Right ventricle myocardium inferior (tissue), 1 donor: ENCODE measurements at regions not wholly inside any gene's neighbourhood (a gene's known extent, or its start where the extent isn't known, plus 50 kb on each side); places are given as distances from the start of the nearest gene placed in this dataset.
A peak's percentile ranks its signal among the peaks of the same experiment; 100 is the strongest.

Experiments used
- ATAC-seq: fragments of 200-7000 bp; cut with Tn5 transposase; one replicate; pipeline ENCODE4 v1.9.1; 2020; ENCODE audit warnings: mild to moderate bottlenecking, moderate library complexity
- DNase-seq: peaks from one replicate; pipeline ENCODE4 v3.0.0; 2021; ENCODE audit errors: missing footprints
- intact Hi-C: fragments of 100-400 bp; cut with DNase I; formaldehyde crosslinking; loops from one replicate; pipeline ENCODE4 v1.11.0; 2022
- donor health status: DM: no; HTN: yes; CAD: no; lungs with severe emphysema.

- DNase-seq (no peak), ATAC-seq (no peak)
- intact Hi-C loops, result no loop called here
These were observed 563.0 kb downstream of the SOX6 start for GRCh38 chr11:15793043-15793996.

GRCh38 chr11:15794361-15795150, 561.8 kb downstream of the SOX6 start:
- intact Hi-C loops, result no loop called here
- no peak for ATAC-seq

GRCh38 chr11:15795378-15795777, 561.0 kb downstream of the SOX6 start:
- ATAC-seq, result no peak
- DNase-seq, result no peak
- intact Hi-C loops, result no loop called here

More at GRCh38 chr11:15794361-15795150, 561.8 kb downstream of the SOX6 start:
- no peak for DNase-seq

- ATAC-seq, result peak; percentile 73
- intact Hi-C loops, result no loop called here
- peak; percentile 78 for DNase-seq
These were observed 556.1 kb downstream of the SOX6 start for GRCh38 chr11:15800111-15800800.

GRCh38 chr11:15801126-15801525, 555.2 kb downstream of the SOX6 start:
- ATAC-seq, result no peak
- no peak for DNase-seq
- intact Hi-C loops, result no loop called here

GRCh38 chr11:15801616-15802015, 554.7 kb downstream of the SOX6 start:
- no peak for DNase-seq
- ATAC-seq, result no peak
- intact Hi-C loops, result no loop called here

- intact Hi-C loops, result no loop called here
- DNase-seq (no peak), ATAC-seq (no peak)
These were observed 550.6 kb downstream of the SOX6 start for GRCh38 chr11:15805726-15806125.

GRCh38 chr11:15806217-15806616, 550.1 kb downstream of the SOX6 start:
- DNase-seq (no peak), ATAC-seq (no peak)
- intact Hi-C loops, result no loop called here

GRCh38 chr11:15807827-15808226, 548.5 kb downstream of the SOX6 start:
- DNase-seq, result no peak
- no peak for ATAC-seq
- intact Hi-C loops, result no loop called here

- no peak for DNase-seq
- ATAC-seq, result no peak
- intact Hi-C loops, result no loop called here
These were observed 546.3 kb downstream of the SOX6 start for GRCh38 chr11:15810082-15810481.

- ATAC-seq (no peak), DNase-seq (no peak)
- intact Hi-C loops, result no loop called here
These were observed 545.8 kb downstream of the SOX6 start for GRCh38 chr11:15810525-15810924.

- intact Hi-C loops, result loop anchor here (5.0 kb wide), 1 partner anchor 797 kb away; no protein-coding TSS in a partner anchor
- no peak for DNase-seq
- no peak for ATAC-seq
These were observed 540.8 kb downstream of the SOX6 start for GRCh38 chr11:15815246-15816195.

- no peak for DNase-seq
- intact Hi-C loops, result loop anchor here (5.0 kb wide), 1 partner anchor 796 kb away; no protein-coding TSS in a partner anchor
- ATAC-seq, result peak; percentile 48
These were observed 540.0 kb downstream of the SOX6 start for GRCh38 chr11:15816260-15816871.

- ATAC-seq (no peak), DNase-seq (no peak)
- intact Hi-C loops, result loop anchor here (5.0 kb wide), 1 partner anchor 795 kb away; no protein-coding TSS in a partner anchor
These were observed 539.3 kb downstream of the SOX6 start for GRCh38 chr11:15817001-15817400.

GRCh38 chr11:15818132-15818842, 538.1 kb downstream of the SOX6 start:
- DNase-seq, result no peak
- no peak for ATAC-seq
- intact Hi-C loops, result loop anchor here (2.0 to 5.0 kb wide), 2 partner anchors 167 to 794 kb away; no protein-coding TSS in a partner anchor

- DNase-seq (peak; percentile 88), ATAC-seq (peak; percentile 94)
- intact Hi-C loops, result loop anchor here (2.0 to 10.0 kb wide), 3 partner anchors 65 to 793 kb away; no protein-coding TSS in a partner anchor
These were observed 536.6 kb downstream of the SOX6 start for GRCh38 chr11:15819679-15820286.
